ACC112 (cell line): ENCODE measurements at regions not wholly inside any gene's neighbourhood (a gene's known extent, or its start where the extent isn't known, plus 50 kb on each side); places are given as distances from the start of the nearest gene placed in this dataset.
"Not testable (repeated sequence)": the region's sequence is repeated elsewhere in the genome, so short reads cannot be mapped to it uniquely, and the experiment has no call there.

Experiments used
- H2AFZ ChIP-seq: fragments of 200-600 bp; sonication (generic); one replicate; pipeline ENCODE4 v1.6.0; 2017; ENCODE audit warnings: antibody characterized with exemption, low read length; ENCODE audit not compliant: unreplicated experiment
- H3K27ac ChIP-seq: fragments of 200-600 bp; sonication (generic); 2 replicates; pipeline ENCODE4 v1.5.1; 2014; ENCODE audit warnings: low read depth, mild to moderate bottlenecking, antibody characterized with exemption, low read length, moderate library complexity
- H3K27me3 ChIP-seq: fragments of 200-600 bp; sonication (generic); 2 replicates; pipeline ENCODE4 v1.6.1; 2014; ENCODE audit warnings: mild to moderate bottlenecking, antibody characterized with exemption, low read length, moderate library complexity, mixed read lengths; ENCODE audit not compliant: insufficient read depth
- H3K36me3 ChIP-seq: fragments of 200-600 bp; sonication (generic); 2 replicates; pipeline ENCODE4 v1.6.1; 2016; ENCODE audit warnings: mild to moderate bottlenecking, antibody characterized with exemption, low read length, moderate library complexity, mixed read lengths; ENCODE audit not compliant: insufficient read depth
- H3K4me1 ChIP-seq: fragments of 200-600 bp; sonication (generic); one replicate; pipeline ENCODE4 v1.6.1; 2016; ENCODE audit warnings: low read length, mixed read lengths; ENCODE audit not compliant: insufficient read depth, unreplicated experiment, control insufficient read depth
- H3K4me3 ChIP-seq: fragments of 200-600 bp; sonication (generic); 2 replicates; pipeline ENCODE4 v1.5.1; 2014; ENCODE audit warnings: mild to moderate bottlenecking, low read depth, low read length
- H3K79me2 ChIP-seq: fragments of 200-600 bp; sonication (generic); one replicate; pipeline ENCODE4 v1.6.0; 2016; ENCODE audit warnings: low read length; ENCODE audit not compliant: control insufficient read depth, unreplicated experiment, insufficient read depth

GRCh38 chr4:114417214-114417613, 181.4 kb upstream of the UGT8 start:
- Histone ChIP-seq H3K27ac (no peak overlapping the region), H3K79me2 (no peaks in the 10 kb centered on the region), H3K4me3 (no peak overlapping the region), H3K4me1 (no peaks in the 10 kb centered on the region), H2AFZ (no peak overlapping the region), H3K36me3 (no peaks in the 10 kb centered on the region), H3K27me3 (peaks cover 12% of the 10 kb centered on the region)

DNA sequence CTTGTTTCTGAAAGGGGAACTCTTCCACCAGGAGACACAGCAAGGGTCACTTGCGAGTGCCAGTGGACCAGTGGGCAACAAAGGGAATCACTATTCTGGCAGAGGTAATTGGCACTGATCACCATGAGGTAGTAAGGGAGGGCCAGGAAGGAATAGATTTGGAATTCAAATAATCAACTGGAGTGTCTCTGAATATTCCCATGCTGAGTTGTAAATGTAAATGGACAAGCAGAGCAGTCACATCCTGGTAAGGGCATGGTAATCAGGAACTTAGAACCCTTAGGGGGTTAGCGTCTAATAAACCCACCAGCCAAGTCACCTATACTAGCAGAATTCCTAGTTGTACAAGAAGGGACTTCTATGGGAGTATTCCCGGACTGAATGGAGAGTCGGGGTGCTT, 178.5 kb upstream of the UGT8 start:
- Histone ChIP-seq H3K4me3 (no peak overlapping the region), H3K36me3 (no peaks in the 10 kb centered on the region), H3K79me2 (no peaks in the 10 kb centered on the region), H3K27ac (no peak overlapping the region), H3K27me3 (peaks cover 17% of the 10 kb centered on the region), H2AFZ (no peak overlapping the region), H3K4me1 (no peaks in the 10 kb centered on the region)

- Histone ChIP-seq H3K36me3 (no peaks in the 10 kb centered on the region), H3K79me2 (no peaks in the 10 kb centered on the region), H2AFZ (no peak overlapping the region), H3K4me3 (no peak overlapping the region), H3K27me3 (peaks cover 23% of the 10 kb centered on the region), H3K4me1 (no peaks in the 10 kb centered on the region), H3K27ac (no peak overlapping the region)
These were observed 175.0 kb upstream of the UGT8 start for GRCh38 chr4:114423582-114423981.

DNA sequence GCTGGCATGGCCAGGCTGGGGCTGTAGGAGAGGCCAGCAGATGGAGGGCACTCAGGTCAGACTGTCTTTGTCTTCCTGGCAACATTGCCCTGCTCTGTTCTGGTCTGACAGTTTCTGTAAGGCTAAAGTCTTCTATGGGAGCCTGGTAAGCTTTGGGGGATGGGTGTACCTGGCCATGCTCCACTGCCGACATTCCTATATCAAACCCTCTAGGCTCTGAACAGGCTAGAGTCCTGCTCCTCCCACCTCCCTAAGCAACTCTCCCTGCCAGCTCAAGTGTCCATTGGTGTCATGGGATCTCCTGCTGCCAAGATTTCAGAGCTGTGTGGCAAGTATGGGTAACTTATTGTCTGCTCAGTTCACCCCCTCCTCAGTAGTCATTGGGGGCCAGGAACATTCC, 163.5 kb upstream of the UGT8 start:
- Histone ChIP-seq H3K36me3 (no peaks in the 10 kb centered on the region), H3K79me2 (no peaks in the 10 kb centered on the region), H3K4me3 (no peak overlapping the region), H3K27ac (no peak overlapping the region), H3K4me1 (no peaks in the 10 kb centered on the region), H3K27me3 (peaks cover 9% of the 10 kb centered on the region), H2AFZ (no peak overlapping the region)

DNA sequence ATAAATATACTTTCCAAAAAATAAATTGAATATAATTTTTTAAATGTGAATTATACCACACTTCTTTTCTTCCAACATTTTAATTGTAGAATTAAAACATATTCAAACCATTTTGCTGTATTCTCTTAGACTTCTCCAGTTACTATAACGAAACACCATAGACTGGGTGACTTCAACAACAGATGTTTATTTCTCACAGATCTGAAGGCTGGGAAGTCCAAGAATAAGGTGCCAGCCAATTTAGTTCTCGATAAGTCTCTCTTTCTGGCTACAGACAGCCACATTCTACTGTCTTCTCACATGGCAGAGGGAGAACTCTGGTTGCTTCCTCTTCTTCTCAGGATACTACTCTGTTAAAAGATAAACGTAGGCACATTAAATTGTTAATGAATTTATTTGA, 155.8 kb upstream of the UGT8 start:
- H3K27me3 ChIP-seq: peaks cover 15% of the 10 kb centered on the region; the same call in 1 of the 2 replicates

GRCh38 chr4:114444211-114444610, 154.4 kb upstream of the UGT8 start:
- Histone ChIP-seq H2AFZ (no peak overlapping the region), H3K4me3 (no peak overlapping the region), H3K4me1 (no peaks in the 10 kb centered on the region), H3K27me3 (peaks cover 15% of the 10 kb centered on the region; the same call in 1 of the 2 replicates), H3K79me2 (no peaks in the 10 kb centered on the region), H3K27ac (no peak overlapping the region), H3K36me3 (no peaks in the 10 kb centered on the region)

More for the DNA sequence above, 155.8 kb upstream of the UGT8 start:
- no peak overlapping the region for H3K4me3 ChIP-seq
- no peak overlapping the region for H3K27ac ChIP-seq
- no peak overlapping the region for H2AFZ ChIP-seq
- H3K36me3 ChIP-seq: no peaks in the 10 kb centered on the region
- no peaks in the 10 kb centered on the region for H3K79me2 ChIP-seq
- H3K4me1 ChIP-seq: no peaks in the 10 kb centered on the region

DNA sequence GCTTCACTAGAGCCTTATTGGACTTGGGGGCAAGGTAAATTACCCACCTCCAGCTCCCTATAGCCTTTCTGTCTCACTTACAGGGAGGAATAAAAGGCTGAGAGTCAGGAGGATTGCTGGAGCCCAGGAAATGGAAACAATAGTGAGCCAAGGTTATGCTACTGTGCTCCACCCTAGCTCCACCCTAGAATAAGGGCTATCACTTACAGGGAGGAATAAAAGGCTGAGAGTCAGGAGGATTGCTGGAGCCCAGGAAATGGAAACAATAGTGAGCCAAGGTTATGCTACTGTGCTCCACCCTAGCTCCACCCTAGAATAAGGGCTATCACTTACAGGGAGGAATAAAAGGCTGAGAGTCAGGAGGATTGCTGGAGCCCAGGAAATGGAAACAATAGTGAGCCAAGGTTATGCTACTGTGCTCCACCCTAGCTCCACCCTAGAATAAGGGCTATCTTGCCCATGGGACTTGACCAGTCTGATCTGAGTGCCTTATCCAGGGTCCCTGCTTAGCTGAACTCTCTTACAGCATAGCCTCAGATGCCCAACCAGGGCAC, 150.6 kb upstream of the UGT8 start:
- not testable (repeated sequence) for H3K79me2 ChIP-seq, H3K4me3 ChIP-seq, H3K4me1 ChIP-seq, H2AFZ ChIP-seq, H3K36me3 ChIP-seq, H3K27ac ChIP-seq, H3K27me3 ChIP-seq

DNA sequence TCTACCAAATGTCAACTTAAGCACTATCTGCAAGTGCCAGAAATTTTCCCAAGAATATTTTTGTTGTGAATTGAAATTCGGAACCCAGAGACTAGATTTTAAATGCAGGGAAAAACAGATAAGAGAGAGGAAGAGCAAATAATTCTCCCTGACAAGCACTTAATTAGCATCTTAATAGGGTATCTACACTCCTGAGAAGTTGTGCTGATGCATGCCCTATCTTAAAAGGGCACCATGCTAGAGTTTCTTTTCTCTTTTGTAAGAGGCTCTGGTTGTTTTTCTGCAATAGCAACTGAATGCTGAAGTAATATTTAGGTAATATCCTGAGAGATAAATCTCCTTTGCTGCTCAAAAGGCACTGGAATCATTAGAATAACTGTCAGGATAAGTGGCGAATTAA, 139.9 kb upstream of the UGT8 start:
- Histone ChIP-seq H3K4me3 (no peak overlapping the region), H3K27ac (no peak overlapping the region), H3K36me3 (no peaks in the 10 kb centered on the region), H3K79me2 (no peaks in the 10 kb centered on the region), H3K4me1 (no peaks in the 10 kb centered on the region), H3K27me3 (peaks cover 22% of the 10 kb centered on the region), H2AFZ (no peak overlapping the region)

DNA sequence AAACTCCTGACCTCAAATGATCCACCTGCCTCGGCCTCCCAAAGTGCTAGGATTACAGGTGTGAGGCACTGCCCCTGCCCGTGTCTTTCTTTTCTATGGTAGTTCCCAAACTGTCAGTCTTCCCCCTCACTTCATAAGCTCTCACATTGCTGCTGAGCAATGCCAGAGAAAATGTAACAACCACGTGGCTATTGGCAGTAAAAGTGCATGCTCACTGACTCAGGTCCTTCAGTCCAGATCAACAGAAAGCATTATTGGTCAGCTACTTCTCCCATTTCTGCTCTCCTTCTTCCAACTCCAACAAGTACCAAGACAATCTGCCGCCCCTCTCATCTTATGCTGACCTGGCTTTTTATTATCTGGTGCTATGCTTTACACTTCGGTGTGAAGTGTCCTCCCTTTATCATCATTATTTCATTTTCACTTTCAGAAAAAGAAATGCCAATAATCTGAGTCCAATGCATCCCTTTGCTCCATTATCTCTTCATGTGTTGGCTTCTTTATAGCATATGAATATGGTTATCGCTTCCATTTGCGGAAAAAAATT, 133.8 kb upstream of the UGT8 start:
- no peak overlapping the region for H2AFZ ChIP-seq
- H3K79me2 ChIP-seq: no peaks in the 10 kb centered on the region
- H3K27me3 ChIP-seq: peaks cover 51% of the 10 kb centered on the region
- no peaks in the 10 kb centered on the region for H3K36me3 ChIP-seq
- H3K27ac ChIP-seq: no peak overlapping the region
- H3K4me3 ChIP-seq: no peak overlapping the region
- no peaks in the 10 kb centered on the region for H3K4me1 ChIP-seq

- H3K4me3 ChIP-seq: no peak overlapping the region
- no peak overlapping the region for H3K27ac ChIP-seq
- no peaks in the 10 kb centered on the region for H3K79me2 ChIP-seq
- H3K4me1 ChIP-seq: no peaks in the 10 kb centered on the region
- H2AFZ ChIP-seq: no peak overlapping the region
- H3K36me3 ChIP-seq: no peaks in the 10 kb centered on the region
- peaks cover 50% of the 10 kb centered on the region for H3K27me3 ChIP-seq
These were observed 132.8 kb upstream of the UGT8 start for GRCh38 chr4:114465766-114466165.

- Histone ChIP-seq H3K4me1 (no peaks in the 10 kb centered on the region), H3K79me2 (no peaks in the 10 kb centered on the region), H3K27me3 (peaks cover 52% of the 10 kb centered on the region), H3K27ac (no peak overlapping the region), H3K4me3 (no peak overlapping the region), H3K36me3 (no peaks in the 10 kb centered on the region), H2AFZ (no peak overlapping the region)
These were observed 132.3 kb upstream of the UGT8 start for GRCh38 chr4:114466299-114466698.
